ELF-1 (cell line): ENCODE measurements at regions not wholly inside any gene's neighbourhood (a gene's known extent, or its start where the extent isn't known, plus 50 kb on each side); places are given as distances from the start of the nearest gene placed in this dataset.
A peak's percentile ranks its signal among the peaks of the same experiment; 100 is the strongest.

Experiments used
- DNase-seq: peaks from one replicate; pipeline ENCODE4 v3.0.0-alpha.2; 2016; ENCODE audit warnings: low read depth, low spot score

DNA sequence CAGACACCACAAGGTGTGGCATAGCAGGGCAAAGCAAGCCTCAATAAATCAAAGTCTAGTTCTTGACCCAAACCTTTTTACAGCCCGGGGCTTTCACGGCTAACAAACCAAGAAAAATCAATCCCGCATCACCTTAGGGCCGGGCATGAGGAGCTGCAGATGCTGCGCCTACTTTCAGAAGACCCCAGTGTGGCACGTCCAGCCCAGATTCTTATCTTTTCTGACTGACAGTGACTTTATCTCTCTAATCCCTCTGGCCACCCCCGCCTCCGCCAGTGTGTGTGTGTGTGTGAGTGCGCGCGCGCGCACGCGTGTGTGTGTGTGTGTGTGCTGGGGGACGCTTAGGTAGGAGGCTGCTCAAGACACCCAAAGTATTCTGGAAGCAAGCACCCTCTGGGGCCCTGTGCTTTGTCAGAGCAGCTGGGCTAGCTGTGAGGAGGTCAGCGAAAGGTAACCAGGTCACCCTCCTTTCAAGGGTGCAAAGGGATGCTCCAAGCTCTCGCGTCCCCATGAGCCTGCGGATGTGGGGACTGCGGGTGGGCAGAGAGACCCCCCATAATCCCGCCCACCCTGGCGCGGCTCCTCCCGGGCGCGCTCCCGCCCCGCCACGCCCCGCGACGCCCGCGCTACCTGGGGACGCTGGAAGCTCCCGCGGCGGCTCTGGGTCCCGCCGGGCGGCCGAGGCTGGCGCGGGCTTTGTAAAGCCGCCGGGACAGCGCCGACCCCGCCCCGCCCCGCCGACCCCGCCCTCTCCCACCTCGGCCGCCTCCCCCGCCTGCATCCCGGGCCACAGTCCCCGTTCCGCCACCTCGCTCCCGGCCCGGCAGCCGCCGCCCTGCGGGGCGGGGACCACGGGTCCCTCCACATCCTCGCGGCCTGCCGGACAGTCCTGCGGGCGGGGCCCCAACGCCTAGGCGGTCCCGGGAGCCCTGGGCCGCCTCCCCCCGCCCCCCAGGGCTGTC, 57.1 kb upstream of the RHOBTB1 start:
- peak; percentile 67 for DNase-seq

DNA sequence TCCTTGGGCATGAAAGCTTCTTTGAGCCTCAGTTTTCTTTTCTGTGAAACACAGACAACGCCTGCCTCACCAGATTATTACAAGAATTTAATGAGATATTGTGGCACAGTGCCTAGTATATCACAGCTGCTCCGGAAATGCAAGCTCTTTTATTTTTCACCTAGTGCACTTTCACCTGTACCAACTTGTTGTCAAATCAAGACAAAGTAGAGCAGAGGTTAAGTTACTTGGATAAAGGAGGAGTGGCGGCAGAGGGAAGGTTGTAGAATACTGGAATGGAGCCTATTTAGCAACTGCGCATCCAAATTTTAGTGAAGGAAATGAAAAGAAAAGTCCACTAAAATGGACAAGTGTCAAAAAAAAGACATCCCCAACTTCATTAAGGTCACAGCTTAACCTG, 54.9 kb upstream of the RHOBTB1 start:
- DNase-seq: no peak

DNA sequence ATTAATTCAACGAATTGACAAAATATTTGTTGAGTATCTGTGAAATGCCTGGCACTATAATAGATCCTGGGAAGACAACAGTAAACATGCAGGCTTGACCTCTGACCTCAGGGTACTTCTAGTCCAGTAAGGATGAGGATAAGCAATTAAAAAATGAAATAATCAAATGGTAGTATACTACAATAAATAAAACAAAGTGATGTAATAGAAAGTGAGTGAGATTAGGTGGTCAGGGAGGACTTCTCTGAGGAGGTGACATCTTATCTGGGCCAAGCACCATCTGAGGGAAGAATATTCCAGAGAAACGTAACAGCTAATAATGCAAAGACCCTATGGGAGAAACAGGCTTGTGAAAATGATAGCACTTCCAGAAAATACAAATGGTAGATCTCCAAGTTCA, 50.1 kb upstream of the RHOBTB1 start:
- DNase-seq: no peak
